ENCODE measurements at regions not wholly inside any gene's neighbourhood (a gene's known extent, or its start where the extent isn't known, plus 50 kb on each side); places are given as distances from the start of the nearest gene placed in this dataset.

DNA sequence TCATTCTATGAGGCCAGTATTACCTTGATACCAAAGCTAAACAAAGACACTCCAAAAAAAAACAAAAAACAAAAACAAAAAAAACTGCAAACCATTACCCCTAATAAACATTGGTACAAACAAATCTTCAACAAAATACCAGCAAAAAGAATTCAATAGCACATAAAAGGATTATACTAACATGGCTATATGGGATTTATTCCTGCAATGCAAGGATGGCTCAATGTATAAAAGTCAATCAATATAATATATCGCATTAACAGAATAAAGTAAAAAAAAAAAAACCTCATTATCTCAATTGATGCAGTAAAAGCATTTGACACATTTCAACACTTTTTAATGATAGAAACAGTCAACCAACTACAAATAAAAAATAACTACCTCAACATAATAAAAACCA lies 233.3 kb upstream of the NFE2L3 start:
- TF ChIP-seq TAF1 (IDR thresholded peaks at IDR 0.05; ENCODE audit: borderline replicate concordance, low read depth, low read length): no peak
- TF ChIP-seq POLR2AphosphoS5 (IDR thresholded peaks at IDR 0.05; ENCODE audit: low read depth, low read length): no peak
- TF ChIP-seq POLR2A (IDR thresholded peaks at IDR 0.05; ENCODE audit: low read depth, low read length): no peak
- DNase-seq (ENCODE audit: insufficient read length): no peak
- FAIRE-seq: no peak

DNA sequence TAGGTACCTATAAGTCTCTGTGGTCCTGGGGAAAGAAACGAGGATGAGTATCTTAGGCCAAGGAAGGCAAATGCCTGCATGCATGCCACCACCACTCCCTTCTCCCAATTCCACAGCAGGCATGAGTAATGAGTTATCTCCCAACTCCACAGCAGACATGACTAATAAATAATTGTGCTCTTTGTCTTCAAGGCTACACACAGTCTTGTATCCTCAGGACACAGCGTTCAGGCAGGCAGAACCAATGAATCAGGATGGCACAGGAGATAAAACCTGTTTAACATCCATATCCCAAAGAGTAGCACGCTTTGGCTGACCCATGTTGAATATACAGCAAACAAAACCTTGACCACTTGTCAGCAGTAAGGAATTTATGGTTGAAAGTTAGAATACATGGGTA lies 229.7 kb upstream of the NFE2L3 start:
- FAIRE-seq (no peak), DNase-seq (ENCODE audit: insufficient read length) (no peak)
- TF ChIP-seq TAF1 (IDR thresholded peaks at IDR 0.05; ENCODE audit: borderline replicate concordance, low read depth, low read length) (no peak), POLR2AphosphoS5 (IDR thresholded peaks at IDR 0.05; ENCODE audit: low read depth, low read length) (no peak), POLR2A (IDR thresholded peaks at IDR 0.05; ENCODE audit: low read depth, low read length) (no peak)

DNA sequence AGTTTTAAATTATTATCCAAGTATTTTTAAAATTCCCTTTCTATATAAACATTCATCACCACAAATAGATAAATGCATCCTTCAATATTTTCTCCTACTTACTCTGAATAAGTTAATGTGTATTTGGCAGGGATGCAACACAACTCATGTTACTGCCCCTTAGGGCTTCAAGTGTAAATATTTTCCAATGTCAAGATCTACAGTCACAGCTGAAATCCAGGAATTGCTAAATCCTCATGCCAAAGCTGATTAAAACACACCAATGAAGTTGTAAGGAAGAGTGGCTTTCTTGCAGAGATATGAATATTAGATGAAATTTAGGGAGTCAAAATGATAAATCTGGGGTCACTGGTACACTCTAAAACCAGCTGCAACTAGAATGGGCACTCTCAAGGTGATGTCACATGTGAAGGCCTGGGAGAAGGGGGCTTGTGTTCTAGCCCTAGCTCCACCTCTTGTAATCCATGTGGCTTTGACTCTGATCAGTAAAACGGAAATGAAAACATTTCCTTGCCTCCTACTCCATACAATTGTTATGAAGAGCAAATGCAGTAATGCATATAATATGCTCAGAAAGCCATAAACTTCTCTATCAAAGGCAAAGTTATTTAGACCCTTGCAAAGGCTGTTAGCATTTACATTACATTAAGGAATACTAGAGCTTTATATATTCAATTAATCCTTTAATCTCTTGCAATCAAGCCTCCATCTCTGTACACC lies 228.1 kb upstream of the NFE2L3 start:
- DNase-seq (ENCODE audit: insufficient read length): no peak
- FAIRE-seq: no peak
- TF ChIP-seq POLR2AphosphoS5 (IDR thresholded peaks at IDR 0.05; ENCODE audit: low read depth, low read length): no peak
- no peak for TF ChIP-seq POLR2A (IDR thresholded peaks at IDR 0.05; ENCODE audit: low read depth, low read length)
- TF ChIP-seq TAF1 (IDR thresholded peaks at IDR 0.05; ENCODE audit: borderline replicate concordance, low read depth, low read length): no peak

DNA sequence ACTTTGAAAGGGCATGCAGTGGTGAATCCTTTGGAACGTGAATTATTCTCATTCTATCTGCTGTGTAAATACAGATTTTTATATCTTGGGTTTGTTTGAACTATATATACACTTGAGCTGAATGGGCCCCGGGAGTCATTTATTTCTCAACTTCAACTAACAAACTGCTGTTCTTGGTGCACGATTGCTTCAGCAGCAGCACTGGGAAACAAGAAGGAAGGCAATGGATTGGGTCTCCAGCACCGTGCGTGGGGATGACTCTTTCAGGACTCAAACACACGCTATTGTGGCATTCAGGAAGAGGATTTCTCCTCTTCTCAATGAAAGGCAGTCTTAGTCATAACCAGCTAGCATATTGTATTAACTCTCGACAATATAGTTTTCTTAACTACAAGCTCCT lies 226.0 kb upstream of the NFE2L3 start:
- TF ChIP-seq POLR2AphosphoS5 (IDR thresholded peaks at IDR 0.05; ENCODE audit: low read depth, low read length) (no peak), POLR2A (IDR thresholded peaks at IDR 0.05; ENCODE audit: low read depth, low read length) (no peak), TAF1 (IDR thresholded peaks at IDR 0.05; ENCODE audit: borderline replicate concordance, low read depth, low read length) (no peak)
- DNase-seq (ENCODE audit: insufficient read length): no peak
- no peak for FAIRE-seq

DNA sequence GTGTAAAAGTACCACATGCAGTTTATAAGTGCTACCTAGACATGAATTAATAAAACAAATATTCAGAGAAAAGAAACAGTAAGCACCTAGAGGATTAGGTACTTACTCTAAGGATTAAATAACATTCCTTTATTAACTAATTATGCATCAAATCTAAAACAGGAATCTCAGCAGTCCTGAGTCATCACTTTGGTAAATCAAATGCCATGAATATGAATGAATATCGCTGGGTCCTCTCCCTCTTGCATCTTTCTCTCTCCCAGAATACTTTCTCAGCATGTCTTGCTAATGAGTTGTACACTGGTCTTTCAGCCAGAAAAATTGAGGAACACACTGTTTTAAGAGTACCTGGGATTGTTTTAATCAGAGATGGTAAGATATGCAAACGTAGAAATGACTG lies 225.5 kb upstream of the NFE2L3 start:
- DNase-seq (ENCODE audit: insufficient read length): no peak
- TF ChIP-seq POLR2A (IDR thresholded peaks at IDR 0.05; ENCODE audit: low read depth, low read length): no peak
- no peak for TF ChIP-seq TAF1 (IDR thresholded peaks at IDR 0.05; ENCODE audit: borderline replicate concordance, low read depth, low read length)
- no peak for TF ChIP-seq POLR2AphosphoS5 (IDR thresholded peaks at IDR 0.05; ENCODE audit: low read depth, low read length)
- no peak for FAIRE-seq

DNA sequence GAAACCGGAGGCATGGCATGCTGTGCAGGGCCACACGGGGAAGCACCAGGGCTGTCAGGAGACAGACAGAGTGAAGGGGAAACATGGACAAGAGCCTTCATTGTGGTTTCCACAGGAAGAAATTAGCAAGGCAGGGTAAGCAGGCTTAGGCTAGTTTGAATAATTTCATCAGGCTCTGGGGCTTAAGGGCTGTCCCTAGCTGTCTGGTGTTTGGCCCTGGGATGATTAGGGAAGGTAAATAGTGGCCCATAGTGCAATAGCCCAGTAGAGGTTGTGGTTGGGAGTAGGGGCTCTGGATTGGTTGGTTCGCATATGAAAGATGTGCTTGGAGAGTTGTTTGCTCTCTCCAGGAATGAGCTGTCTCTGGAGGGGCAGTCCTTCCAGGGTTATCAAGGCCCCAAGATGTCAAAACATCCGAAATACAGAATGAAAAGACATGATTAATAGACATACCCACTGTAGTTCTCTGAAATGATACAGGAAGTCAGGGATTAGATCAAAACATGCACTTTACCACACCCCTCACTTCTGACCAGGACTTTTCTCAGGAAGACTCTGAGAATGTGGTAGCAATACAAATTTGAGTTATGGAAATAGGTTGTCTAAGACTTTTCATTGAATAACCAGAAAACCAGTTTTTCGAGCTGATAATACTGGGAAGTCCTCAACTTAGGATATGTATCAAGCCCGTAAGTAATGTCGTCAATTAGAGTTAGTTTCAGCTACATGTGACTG lies 224.9 kb upstream of the NFE2L3 start:
- FAIRE-seq: no peak
- no peak for TF ChIP-seq POLR2A (IDR thresholded peaks at IDR 0.05; ENCODE audit: low read depth, low read length)
- no peak for TF ChIP-seq TAF1 (IDR thresholded peaks at IDR 0.05; ENCODE audit: borderline replicate concordance, low read depth, low read length)
- TF ChIP-seq POLR2AphosphoS5 (IDR thresholded peaks at IDR 0.05; ENCODE audit: low read depth, low read length): no peak
- no peak for DNase-seq (ENCODE audit: insufficient read length)

DNA sequence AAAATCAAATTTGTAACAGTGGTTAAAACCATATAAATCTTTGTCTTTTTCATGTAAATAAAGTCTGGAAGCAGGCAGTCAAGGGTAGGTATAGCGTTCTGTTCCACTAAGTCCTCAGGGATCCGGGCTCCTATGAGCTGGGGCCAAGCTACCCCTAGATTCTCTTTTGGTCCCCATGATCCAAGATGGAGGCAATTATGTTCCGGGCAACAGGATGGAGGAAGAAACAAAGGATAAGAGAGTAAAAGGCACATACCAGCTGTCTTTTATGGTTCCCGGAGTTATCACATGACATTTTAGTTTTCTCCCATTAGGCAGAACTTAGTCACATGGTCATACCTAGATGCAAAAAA lies 224.4 kb upstream of the NFE2L3 start:
- FAIRE-seq: no peak

DNA sequence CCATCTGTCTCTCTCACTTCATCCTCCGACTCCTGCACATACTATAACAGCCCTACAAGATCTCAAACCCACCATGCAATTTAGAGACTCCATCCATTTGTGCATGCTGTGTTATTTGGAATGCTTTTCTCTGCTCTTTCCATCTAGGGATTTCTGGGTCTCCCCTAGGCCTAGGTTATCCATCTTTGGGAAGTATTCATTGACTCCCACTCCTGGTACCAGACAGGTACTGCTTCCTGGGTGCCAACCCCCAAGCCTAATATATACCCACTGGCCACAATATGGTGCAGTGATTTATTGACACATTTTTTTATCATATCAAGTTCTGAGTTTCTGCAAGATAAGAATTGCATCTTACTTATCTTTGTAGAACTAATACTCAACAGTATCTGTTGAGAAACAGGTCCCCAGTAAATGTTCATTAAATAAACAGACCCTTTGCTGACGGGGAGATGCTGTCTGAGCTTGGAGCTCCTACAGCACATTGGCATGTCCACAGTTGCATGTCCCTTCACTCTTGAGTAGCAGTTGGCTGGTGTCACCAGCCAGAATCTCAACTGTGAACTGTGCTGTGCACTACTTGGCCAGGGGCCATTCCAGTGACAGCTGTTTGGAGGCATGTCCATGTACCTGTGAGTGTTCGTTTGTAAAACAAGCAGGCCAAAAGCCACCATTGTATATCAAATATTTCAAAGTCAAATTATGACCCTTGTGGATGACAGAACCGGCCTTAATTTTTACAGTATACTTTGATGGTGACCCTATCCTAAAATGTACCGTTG lies 223.3 kb upstream of the NFE2L3 start:
- no peak for TF ChIP-seq POLR2AphosphoS5 (IDR thresholded peaks at IDR 0.05; ENCODE audit: low read depth, low read length)
- TF ChIP-seq POLR2A (IDR thresholded peaks at IDR 0.05; ENCODE audit: low read depth, low read length): no peak
- TF ChIP-seq TAF1 (IDR thresholded peaks at IDR 0.05; ENCODE audit: borderline replicate concordance, low read depth, low read length): no peak
- no peak for FAIRE-seq
- no peak for DNase-seq (ENCODE audit: insufficient read length)

More for the DNA sequence above, 224.4 kb upstream of the NFE2L3 start:
- TF ChIP-seq POLR2AphosphoS5 (IDR thresholded peaks at IDR 0.05; ENCODE audit: low read depth, low read length): no peak
- no peak for TF ChIP-seq POLR2A (IDR thresholded peaks at IDR 0.05; ENCODE audit: low read depth, low read length)
- TF ChIP-seq TAF1 (IDR thresholded peaks at IDR 0.05; ENCODE audit: borderline replicate concordance, low read depth, low read length): no peak
- no peak for DNase-seq (ENCODE audit: insufficient read length)

DNA sequence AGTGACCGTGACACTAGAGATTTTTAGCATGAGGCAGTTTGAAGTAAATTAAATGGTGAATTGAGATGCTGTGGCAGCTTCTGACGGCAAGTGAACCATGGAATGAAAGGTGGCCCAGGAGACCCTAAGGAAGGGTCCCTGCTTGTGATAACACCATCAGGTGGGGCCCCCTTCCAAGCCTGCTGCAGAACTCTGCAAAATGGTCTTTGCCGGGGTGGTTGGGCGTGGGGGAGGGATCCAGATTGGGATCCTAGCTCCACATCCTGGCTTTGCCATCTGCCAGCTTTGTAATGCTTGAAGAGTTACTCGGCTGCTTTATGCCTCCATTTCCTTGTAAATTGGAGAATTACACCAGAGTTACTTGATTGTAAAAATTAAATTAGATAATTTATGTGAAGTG lies 222.6 kb upstream of the NFE2L3 start:
- TF ChIP-seq POLR2AphosphoS5 (IDR thresholded peaks at IDR 0.05; ENCODE audit: low read depth, low read length) (no peak), POLR2A (IDR thresholded peaks at IDR 0.05; ENCODE audit: low read depth, low read length) (no peak), TAF1 (IDR thresholded peaks at IDR 0.05; ENCODE audit: borderline replicate concordance, low read depth, low read length) (no peak)
- FAIRE-seq (no peak), DNase-seq (ENCODE audit: insufficient read length) (no peak)

DNA sequence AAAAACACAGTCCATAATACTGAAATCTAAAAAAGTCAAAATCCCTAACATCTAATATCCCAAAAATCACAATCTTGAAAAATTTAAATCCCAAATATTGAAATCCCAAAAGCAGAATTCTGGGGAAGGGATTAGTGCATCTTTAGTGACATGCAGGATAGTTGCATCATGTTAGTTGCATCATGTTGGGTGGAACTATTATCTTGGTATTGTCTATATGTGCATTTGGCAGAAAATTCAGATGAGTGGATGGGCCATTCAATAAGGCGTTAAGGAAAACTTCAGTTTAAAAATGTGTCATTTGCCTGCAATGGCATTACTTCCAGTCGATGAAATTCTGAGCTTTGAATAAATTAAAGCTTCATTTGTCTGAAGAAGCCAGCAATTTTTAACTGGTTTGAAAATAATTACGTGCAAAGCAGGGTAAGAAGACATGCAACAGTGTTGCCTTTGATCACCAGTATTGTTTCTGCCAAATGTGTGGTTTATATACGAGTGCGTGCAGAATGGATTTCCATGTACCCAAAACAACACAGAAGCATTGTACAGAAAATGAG lies 221.4 kb upstream of the NFE2L3 start:
- no peak for TF ChIP-seq POLR2AphosphoS5 (IDR thresholded peaks at IDR 0.05; ENCODE audit: low read depth, low read length)
- TF ChIP-seq POLR2A (IDR thresholded peaks at IDR 0.05; ENCODE audit: low read depth, low read length): no peak
- TF ChIP-seq TAF1 (IDR thresholded peaks at IDR 0.05; ENCODE audit: borderline replicate concordance, low read depth, low read length): no peak
- DNase-seq (ENCODE audit: insufficient read length): no peak
- no peak for FAIRE-seq

DNA sequence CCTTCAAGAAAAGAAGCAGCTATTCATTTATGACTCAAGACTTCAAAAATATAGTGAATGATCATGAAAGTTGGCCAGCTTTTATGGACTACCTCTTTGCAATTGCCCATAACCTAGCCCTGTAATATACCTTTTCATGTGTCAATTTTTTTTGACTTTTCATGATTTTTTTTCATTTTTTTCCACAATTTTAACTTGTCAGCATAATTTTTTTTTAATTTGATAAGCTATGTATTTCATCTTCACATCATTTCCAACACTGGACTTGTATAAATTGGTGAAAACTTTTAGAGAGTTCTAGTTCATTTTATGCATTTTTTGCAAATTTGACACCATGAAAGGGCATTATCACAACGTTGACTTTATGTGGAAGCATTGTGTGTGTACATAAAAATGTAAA lies 220.8 kb upstream of the NFE2L3 start:
- FAIRE-seq: no peak

More for the DNA sequence above, 220.8 kb upstream of the NFE2L3 start:
- TF ChIP-seq POLR2AphosphoS5 (IDR thresholded peaks at IDR 0.05; ENCODE audit: low read depth, low read length) (no peak), TAF1 (IDR thresholded peaks at IDR 0.05; ENCODE audit: borderline replicate concordance, low read depth, low read length) (no peak), POLR2A (IDR thresholded peaks at IDR 0.05; ENCODE audit: low read depth, low read length) (no peak)
- DNase-seq (ENCODE audit: insufficient read length): no peak
